Muscle of leg (tissue), 3 donors: ENCODE measurements at regions not wholly inside any gene's neighbourhood (a gene's known extent, or its start where the extent isn't known, plus 50 kb on each side); places are given as distances from the start of the nearest gene placed in this dataset.
"Not testable (repeated sequence)": the region's sequence is repeated elsewhere in the genome, so short reads cannot be mapped to it uniquely, and the experiment has no call there.

Experiments
- DNase-seq: peaks from one replicate; pipeline ENCODE4 v3.0.0; 2013
- H3K27ac ChIP-seq: one replicate; pipeline ENCODE4 v1.5.1; 2013; ENCODE audit warnings: mild to moderate bottlenecking, low read length, control low read depth
- H3K27me3 ChIP-seq: one replicate; pipeline ENCODE4 v1.6.1; 2013; ENCODE audit warnings: low read length; ENCODE audit not compliant: control insufficient read depth, insufficient read depth
- H3K36me3 ChIP-seq: one replicate; pipeline ENCODE4 v1.6.1; 2013; ENCODE audit warnings: low read length; ENCODE audit not compliant: control insufficient read depth, insufficient read depth
- H3K4me1 ChIP-seq: one replicate; pipeline ENCODE4 v1.6.1; 2013; ENCODE audit warnings: low read length; ENCODE audit not compliant: control insufficient read depth, insufficient read depth
- H3K4me3 ChIP-seq: one replicate; pipeline ENCODE4 v1.5.1; 2013; ENCODE audit warnings: low read length, control low read depth
- H3K9me3 ChIP-seq: replicated peaks from 2 replicates; pipeline ENCODE4 v1.6.1; 2013; ENCODE audit warnings: low read depth, low read length; ENCODE audit not compliant: control insufficient read depth
- WGBS: methylation state at CpG from one replicate; pipeline ENCODE4 v1.1.5; 2013; ENCODE audit warnings: missing lambda C conversion rate; ENCODE audit not compliant: insufficient coverage; 5-methylcytosine and 5-hydroxymethylcytosine counted together

DNA sequence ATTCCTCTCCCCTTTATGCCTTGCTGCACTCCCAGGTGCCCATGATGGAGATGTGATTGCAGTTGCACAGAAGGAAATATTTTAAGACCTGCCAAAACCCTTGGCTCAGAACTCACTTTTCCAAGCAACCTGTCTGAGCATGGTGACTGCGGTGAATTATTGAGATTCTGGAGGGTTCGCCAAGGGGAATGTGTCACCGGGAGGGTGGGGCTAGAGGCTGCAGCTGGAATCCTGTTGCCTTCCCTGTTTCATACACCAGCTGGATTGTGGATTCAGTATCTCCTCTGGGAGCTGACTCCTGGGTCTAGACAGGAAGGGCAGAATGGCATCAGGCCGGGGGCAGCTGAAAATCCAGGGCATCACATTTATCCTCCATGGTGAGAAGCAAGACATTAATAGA lies 527.2 kb downstream of the TMEM114 start:
- peak; percentile 22 for DNase-seq
- Histone ChIP-seq H3K27me3 (no peaks in the 10 kb centered on the region), H3K4me1 (no peaks in the 10 kb centered on the region), H3K9me3 (peaks cover 6% of the 10 kb centered on the region), H3K27ac (no peak overlapping the region), H3K4me3 (no peak overlapping the region), H3K36me3 (no peaks in the 10 kb centered on the region)
- 0% methylated on average over 1 of the region's 4 CpGs for WGBS

DNA sequence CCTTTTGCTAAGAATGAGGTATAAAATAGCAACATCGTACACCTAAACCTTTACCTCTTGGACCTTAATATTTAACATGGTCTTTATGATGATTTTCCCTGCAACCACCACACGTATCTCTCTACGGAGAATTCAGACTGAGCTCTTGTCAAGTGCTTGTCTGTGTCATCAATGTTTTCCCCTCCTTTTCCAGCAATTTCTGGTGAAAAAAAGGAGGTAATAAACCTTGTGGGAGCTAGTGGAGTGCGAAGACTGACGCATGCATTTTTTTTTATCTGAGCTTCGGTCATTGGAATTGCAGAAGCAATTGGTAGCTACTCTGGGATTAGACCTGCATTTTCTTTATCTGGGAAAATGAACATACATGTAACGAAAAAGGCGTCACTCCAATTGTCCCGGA lies 527.6 kb downstream of the TMEM114 start:
- H3K4me3 ChIP-seq: no peak overlapping the region
- H3K27ac ChIP-seq: no peak overlapping the region
- no peaks in the 10 kb centered on the region for H3K36me3 ChIP-seq
- 62% methylated on average over 3 of the region's 9 CpGs for WGBS
- peaks cover 6% of the 10 kb centered on the region for H3K9me3 ChIP-seq
- no peaks in the 10 kb centered on the region for H3K4me1 ChIP-seq
- no peak for DNase-seq
- no peaks in the 10 kb centered on the region for H3K27me3 ChIP-seq

DNA sequence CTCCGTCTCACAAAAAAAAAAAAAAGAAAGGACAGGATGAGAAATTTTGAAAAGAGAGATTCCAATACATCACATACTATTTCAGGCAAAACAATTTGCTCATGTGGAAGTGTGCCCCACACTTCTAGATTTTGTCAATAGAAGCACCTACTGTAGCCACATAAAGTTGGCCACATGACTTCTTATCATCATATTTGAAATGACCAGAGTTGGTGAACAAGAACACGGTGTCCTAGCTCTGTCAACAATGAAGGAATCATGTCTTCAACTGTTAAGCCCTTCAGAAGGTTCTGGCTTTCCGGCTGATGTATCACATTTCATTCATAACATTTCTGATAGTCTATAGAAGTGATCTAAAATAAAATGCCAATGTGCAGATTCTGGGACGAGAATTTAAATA lies 534.5 kb downstream of the TMEM114 start:
- H3K27ac ChIP-seq: no peak overlapping the region
- H3K9me3 ChIP-seq: no peaks in the 10 kb centered on the region
- WGBS: no CpG with 5 or more reads among the region's 4 CpGs
- H3K4me1 ChIP-seq: no peaks in the 10 kb centered on the region
- no peaks in the 10 kb centered on the region for H3K27me3 ChIP-seq
- H3K4me3 ChIP-seq: no peak overlapping the region
- no peaks in the 10 kb centered on the region for H3K36me3 ChIP-seq
- DNase-seq: no peak

DNA sequence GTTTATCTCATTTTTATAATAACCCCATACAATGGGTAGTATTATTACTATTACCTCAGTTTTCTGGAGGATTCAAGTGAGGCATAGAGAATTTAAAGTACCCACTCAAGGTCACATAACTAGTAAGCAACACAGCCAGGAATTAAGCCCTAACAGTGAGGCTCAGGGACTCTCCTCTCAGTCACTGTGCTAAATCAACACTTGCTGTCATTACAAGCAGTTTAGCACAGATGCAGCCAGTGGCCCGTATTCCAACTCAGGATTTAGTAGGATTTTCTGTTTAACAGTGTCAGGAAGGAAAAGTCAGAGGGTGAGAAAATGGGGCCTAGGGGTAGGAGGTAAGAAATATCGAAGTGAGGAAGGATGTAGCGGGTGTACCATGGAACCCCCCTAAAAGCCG lies 536.9 kb downstream of the TMEM114 start:
- Histone ChIP-seq H3K27me3 (no peaks in the 10 kb centered on the region), H3K9me3 (no peaks in the 10 kb centered on the region), H3K27ac (no peak overlapping the region), H3K36me3 (no peaks in the 10 kb centered on the region), H3K4me3 (no peak overlapping the region), H3K4me1 (no peaks in the 10 kb centered on the region)
- WGBS: 37% methylated on average over 4 of the region's 4 CpGs
- peak; percentile 50 for DNase-seq

DNA sequence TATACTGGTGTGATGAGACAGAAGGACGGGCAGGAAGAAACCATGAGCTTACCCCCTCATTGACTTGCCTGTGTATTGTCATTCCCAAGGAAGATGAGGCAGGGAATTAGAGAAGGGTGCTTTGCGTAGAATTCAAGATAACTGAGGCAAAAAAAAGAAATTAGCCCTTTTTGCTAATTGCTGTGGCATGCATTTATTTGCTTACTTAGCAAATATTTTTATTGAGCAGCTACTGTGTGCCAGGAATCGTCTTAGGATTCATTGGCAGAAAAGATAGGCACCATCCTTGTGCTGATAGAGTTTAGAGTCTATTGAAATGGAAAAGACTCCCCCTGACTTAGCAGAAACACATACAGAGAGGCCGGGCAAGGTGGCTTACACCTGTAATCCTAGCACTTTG lies 541.9 kb downstream of the TMEM114 start:
- no peak for DNase-seq
- Histone ChIP-seq H3K4me1 (no peaks in the 10 kb centered on the region), H3K27me3 (no peaks in the 10 kb centered on the region), H3K36me3 (no peaks in the 10 kb centered on the region), H3K9me3 (no peaks in the 10 kb centered on the region), H3K4me3 (no peak overlapping the region), H3K27ac (no peak overlapping the region)
- no CpG with 5 or more reads among the region's 4 CpGs for WGBS

DNA sequence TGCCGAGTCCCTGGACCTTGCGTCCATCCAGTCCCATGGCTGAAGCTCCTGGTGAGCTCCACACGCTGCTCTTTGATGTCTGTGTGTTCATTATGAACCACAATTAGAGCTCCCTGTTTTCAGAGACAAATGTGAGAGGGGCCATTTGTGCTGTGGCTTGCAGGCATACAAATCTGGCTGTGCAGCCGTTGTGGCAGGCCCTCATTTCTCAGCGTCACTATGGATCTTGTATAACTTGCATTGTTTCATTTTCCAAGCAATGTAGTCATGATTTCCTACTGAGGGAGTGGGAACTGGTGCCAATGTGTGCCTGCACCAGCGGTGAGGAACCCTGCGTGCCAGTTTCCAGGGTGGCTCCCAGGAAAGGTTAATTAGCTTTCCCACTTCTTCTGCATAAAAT lies 542.6 kb downstream of the TMEM114 start:
- Histone ChIP-seq H3K36me3 (no peaks in the 10 kb centered on the region), H3K27me3 (no peaks in the 10 kb centered on the region), H3K9me3 (no peaks in the 10 kb centered on the region), H3K4me3 (no peak overlapping the region), H3K27ac (no peak overlapping the region), H3K4me1 (no peaks in the 10 kb centered on the region)
- DNase-seq: no peak
- WGBS: no CpG with 5 or more reads among the region's 7 CpGs

DNA sequence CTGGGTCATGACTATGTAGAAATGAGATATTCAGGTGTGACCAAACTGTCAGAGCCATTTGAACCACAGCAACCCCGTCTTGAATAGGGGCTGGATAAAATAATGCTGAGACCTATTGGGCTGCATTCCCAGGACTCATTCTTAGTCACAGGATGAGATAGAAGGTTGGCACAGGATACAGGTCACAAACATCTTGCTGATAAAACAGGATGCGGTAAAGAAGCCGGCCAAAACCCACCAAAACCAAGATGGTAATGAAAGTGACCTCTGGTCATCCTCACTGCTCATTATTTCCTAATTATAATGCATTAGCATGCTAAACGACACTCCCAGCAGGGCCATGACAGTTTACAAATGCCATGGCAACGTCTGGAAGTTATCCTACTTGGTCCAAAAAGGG lies 545.5 kb downstream of the TMEM114 start:
- Histone ChIP-seq H3K27ac (no peak overlapping the region), H3K4me3 (no peak overlapping the region), H3K9me3 (no peaks in the 10 kb centered on the region), H3K4me1 (no peaks in the 10 kb centered on the region), H3K36me3 (no peaks in the 10 kb centered on the region), H3K27me3 (no peaks in the 10 kb centered on the region)
- 96% methylated on average over 4 of the region's 5 CpGs for WGBS
- no peak for DNase-seq

DNA sequence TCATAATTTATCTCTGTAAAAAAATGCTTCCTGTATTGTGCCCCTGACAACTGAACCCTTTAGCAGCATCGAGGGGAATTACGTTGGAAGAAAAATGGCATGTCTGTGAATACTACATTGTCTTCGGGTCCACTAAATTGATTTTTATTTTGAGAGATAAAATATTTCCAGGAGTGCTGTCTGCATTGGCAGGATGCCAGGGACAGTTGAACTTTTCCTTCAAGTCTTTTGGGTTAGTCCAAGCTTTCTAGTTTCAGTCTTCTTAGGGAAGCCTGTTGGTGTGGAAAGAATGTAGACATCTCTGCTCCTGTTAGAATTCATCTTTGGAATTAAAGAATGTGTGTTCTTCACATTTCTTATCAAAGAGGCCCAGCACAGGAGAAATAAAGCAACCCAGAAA lies 557.9 kb downstream of the TMEM114 start:
- Histone ChIP-seq H3K4me1 (no peaks in the 10 kb centered on the region), H3K4me3 (no peak overlapping the region), H3K27me3 (no peaks in the 10 kb centered on the region), H3K27ac (no peak overlapping the region), H3K9me3 (no peaks in the 10 kb centered on the region), H3K36me3 (no peaks in the 10 kb centered on the region)
- WGBS: 56% methylated on average over 3 of the region's 3 CpGs
- peak; percentile 15 for DNase-seq

DNA sequence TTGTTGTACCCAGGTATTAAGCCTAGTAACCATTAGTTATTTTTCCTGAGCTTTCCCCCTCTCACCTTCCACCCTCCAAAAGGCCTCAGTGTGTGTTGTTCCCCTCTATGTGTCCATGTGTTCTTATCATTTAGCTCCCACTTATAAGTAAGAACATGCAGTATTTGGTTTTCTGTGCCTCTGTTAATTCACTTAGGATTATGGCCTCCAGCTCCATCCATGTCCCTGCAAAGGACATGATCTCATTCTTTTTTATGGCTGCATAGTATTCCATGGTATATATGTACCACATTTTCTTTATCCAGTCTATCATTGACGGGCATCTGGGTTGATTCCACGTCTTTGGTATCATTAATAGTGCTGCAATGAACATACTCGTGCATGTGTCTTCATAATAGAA lies 560.3 kb downstream of the TMEM114 start:
- WGBS: no CpG with 5 or more reads among the region's 3 CpGs
- H3K36me3 ChIP-seq, H3K27me3 ChIP-seq, H3K9me3 ChIP-seq, H3K27ac ChIP-seq, H3K4me3 ChIP-seq, DNase-seq, H3K4me1 ChIP-seq: not testable (repeated sequence)

DNA sequence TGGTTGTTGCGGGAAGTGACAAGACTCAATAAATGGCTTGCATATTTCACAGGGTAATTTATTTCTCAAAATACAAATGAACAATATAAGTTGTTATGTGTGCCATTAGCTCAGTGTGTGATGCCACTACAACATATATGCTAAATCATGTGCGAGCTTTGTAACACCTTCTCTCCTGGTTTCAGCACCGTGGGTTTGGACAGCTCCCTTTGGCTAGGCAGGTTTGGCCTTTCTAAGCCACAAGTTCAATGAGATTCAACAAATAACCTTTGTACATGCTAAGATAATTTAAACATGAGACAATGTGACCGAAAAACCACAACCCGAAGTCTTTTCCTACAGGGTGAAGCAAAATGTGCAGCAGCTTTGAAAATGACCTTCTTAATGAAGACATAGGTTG lies 563.9 kb downstream of the TMEM114 start:
- DNase-seq: peak; percentile 34
- 58% methylated on average over 2 of the region's 5 CpGs for WGBS
- H3K4me1 ChIP-seq: no peaks in the 10 kb centered on the region
- no peak overlapping the region for H3K27ac ChIP-seq
- no peak overlapping the region for H3K4me3 ChIP-seq
- H3K9me3 ChIP-seq: no peaks in the 10 kb centered on the region
- no peaks in the 10 kb centered on the region for H3K27me3 ChIP-seq
- H3K36me3 ChIP-seq: no peaks in the 10 kb centered on the region

DNA sequence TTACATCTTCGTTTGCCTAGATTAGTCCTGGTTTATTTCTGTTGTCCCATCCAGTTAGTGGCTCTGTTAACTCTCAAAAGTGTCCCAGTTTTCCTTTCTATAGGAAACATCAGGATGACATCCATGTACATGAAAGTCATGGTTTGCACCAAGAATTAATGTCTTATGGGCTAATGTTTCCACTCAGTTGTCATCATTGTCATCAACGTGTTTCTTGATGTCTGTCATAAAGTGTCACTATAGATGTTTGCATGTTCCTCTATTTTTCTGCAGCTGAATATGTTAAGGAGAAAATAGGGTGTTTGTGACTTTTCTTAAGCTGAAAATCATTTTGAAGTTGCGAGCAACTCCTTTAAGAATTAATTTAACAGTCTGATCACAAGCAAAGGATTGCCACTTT lies 567.0 kb downstream of the TMEM114 start:
- 50% methylated on average over 1 of the region's 3 CpGs for WGBS
- no peaks in the 10 kb centered on the region for H3K27me3 ChIP-seq
- H3K9me3 ChIP-seq: no peaks in the 10 kb centered on the region
- no peaks in the 10 kb centered on the region for H3K4me1 ChIP-seq
- no peaks in the 10 kb centered on the region for H3K36me3 ChIP-seq
- DNase-seq: no peak
- H3K27ac ChIP-seq: no peak overlapping the region
- no peak overlapping the region for H3K4me3 ChIP-seq
